Activated T-helper 1 cell treated with anti-CD3 and anti-CD28 coated beads, Interleukin-12 subunit alpha, Interleukin-12 subunit beta, Interleukin-2, Interleukin-4 antibody, amounts not matched to agents 30 ng/mL and 10 ng/mL and 1 ng/mL, durations not matched to agents 14 hours and 24 hours and 36 hours (primary cell): ENCODE measurements at regions not wholly inside any gene's neighbourhood (a gene's known extent, or its start where the extent isn't known, plus 50 kb on each side); places are given as distances from the start of the nearest gene placed in this dataset.

Experiments
- DNase-seq: peaks from one replicate; pipeline ENCODE4 v3.0.0; 2021; ENCODE audit warnings: low spot score
- H3K27ac Mint-ChIP-seq: one replicate; pipeline ENCODE4 v1.8.0; 2021; ENCODE audit warnings: mild to moderate bottlenecking, mixed read lengths
- H3K27me3 Mint-ChIP-seq: one replicate; pipeline ENCODE4 v1.8.0; 2022; ENCODE audit warnings: mild to moderate bottlenecking, moderate library complexity, mixed read lengths; ENCODE audit not compliant: insufficient read depth
- H3K36me3 Mint-ChIP-seq: one replicate; pipeline ENCODE4 v1.8.0; 2021; ENCODE audit warnings: low read depth, mixed read lengths
- H3K4me1 Mint-ChIP-seq: one replicate; pipeline ENCODE4 v1.8.0; 2021; ENCODE audit warnings: low read depth, mixed read lengths
- H3K4me3 Mint-ChIP-seq: one replicate; pipeline ENCODE4 v1.8.0; 2021; ENCODE audit warnings: mild to moderate bottlenecking, moderate library complexity, mixed read lengths
- H3K9me3 Mint-ChIP-seq: one replicate; pipeline ENCODE4 v1.8.0; 2021; ENCODE audit warnings: mixed read lengths
- intact Hi-C: fragments of 100-400 bp; cut with micrococcal nuclease; formaldehyde crosslinking; loops from one replicate; pipeline ENCODE4 v1.15.1; 2024

GRCh38 chr22:22761606-22761962 is 117.2 kb downstream of the GGTLC2 start:
- H3K9me3 Mint-ChIP-seq = no peaks in the 10 kb centered on the region
- no peak overlapping the region for H3K4me3 Mint-ChIP-seq
- intact Hi-C loops = no loop called here
- no peaks in the 10 kb centered on the region for H3K4me1 Mint-ChIP-seq
- no peaks in the 10 kb centered on the region for H3K36me3 Mint-ChIP-seq
- H3K27ac Mint-ChIP-seq = no peak overlapping the region
- H3K27me3 Mint-ChIP-seq = peaks cover 3% of the 10 kb centered on the region
- DNase-seq = no peak

DNA sequence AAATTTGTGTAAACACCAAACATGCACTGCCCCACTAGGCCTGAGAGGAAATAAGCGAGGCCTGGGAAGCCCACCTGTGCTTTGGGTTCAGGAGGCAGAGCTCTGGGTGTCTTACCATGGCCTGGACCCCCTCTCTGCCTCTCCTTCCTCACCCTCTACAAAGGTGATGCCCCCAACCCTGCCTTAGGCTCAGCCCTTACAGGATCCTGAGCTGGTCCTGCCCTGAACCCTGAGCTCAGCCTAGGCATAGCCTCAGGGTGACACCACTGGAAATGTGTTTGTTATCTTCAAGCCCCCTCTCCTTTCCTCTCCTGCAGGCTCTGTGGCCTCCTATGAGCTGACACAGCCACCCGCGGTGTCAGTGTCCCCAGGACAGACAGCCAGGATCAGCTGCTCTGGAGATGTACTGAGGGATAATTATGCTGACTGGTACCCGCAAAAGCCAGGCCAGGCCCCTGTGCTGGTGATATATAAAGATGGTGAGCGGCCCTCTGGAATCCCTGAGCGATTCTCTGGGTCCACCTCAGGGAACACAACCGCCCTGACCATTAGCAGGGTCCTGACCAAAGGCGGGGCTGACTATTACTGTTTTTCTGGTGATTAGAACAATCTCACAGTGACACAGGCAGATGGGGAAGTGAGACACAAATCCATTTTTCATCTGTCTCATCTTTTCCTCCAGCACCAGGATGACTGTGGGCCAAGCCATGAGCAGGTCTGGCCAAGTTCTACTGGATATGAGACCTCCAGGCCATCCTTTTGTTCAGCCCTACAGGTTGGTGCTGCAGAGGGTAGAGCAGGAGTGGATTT is 117.8 kb downstream of the GGTLC2 start:
- H3K27ac Mint-ChIP-seq = no peak overlapping the region
- DNase-seq = no peak
- no peaks in the 10 kb centered on the region for H3K36me3 Mint-ChIP-seq
- intact Hi-C loops = no loop called here
- H3K9me3 Mint-ChIP-seq = no peaks in the 10 kb centered on the region
- no peaks in the 10 kb centered on the region for H3K4me1 Mint-ChIP-seq
- H3K27me3 Mint-ChIP-seq = peaks cover 3% of the 10 kb centered on the region
- H3K4me3 Mint-ChIP-seq = no peak overlapping the region

- intact Hi-C loops = no loop called here
- no peak for DNase-seq
- H3K36me3 Mint-ChIP-seq = no peaks in the 10 kb centered on the region
Observed at GRCh38 chr22:22763512-22763911, 119.1 kb downstream of the GGTLC2 start.

GRCh38 chr22:22764085-22764484 is 119.7 kb downstream of the GGTLC2 start:
- no peaks in the 10 kb centered on the region for H3K36me3 Mint-ChIP-seq
- DNase-seq = no peak
- no peaks in the 10 kb centered on the region for H3K9me3 Mint-ChIP-seq
- H3K27ac Mint-ChIP-seq = no peak overlapping the region
- no peaks in the 10 kb centered on the region for H3K4me1 Mint-ChIP-seq
- intact Hi-C loops = no loop called here
- H3K4me3 Mint-ChIP-seq = no peak overlapping the region
- peaks cover 9% of the 10 kb centered on the region for H3K27me3 Mint-ChIP-seq

More at GRCh38 chr22:22763512-22763911, 119.1 kb downstream of the GGTLC2 start:
- H3K27me3 Mint-ChIP-seq = peaks cover 8% of the 10 kb centered on the region
- H3K4me3 Mint-ChIP-seq = no peak overlapping the region
- H3K9me3 Mint-ChIP-seq = no peaks in the 10 kb centered on the region
- H3K27ac Mint-ChIP-seq = no peak overlapping the region
- no peaks in the 10 kb centered on the region for H3K4me1 Mint-ChIP-seq

DNA sequence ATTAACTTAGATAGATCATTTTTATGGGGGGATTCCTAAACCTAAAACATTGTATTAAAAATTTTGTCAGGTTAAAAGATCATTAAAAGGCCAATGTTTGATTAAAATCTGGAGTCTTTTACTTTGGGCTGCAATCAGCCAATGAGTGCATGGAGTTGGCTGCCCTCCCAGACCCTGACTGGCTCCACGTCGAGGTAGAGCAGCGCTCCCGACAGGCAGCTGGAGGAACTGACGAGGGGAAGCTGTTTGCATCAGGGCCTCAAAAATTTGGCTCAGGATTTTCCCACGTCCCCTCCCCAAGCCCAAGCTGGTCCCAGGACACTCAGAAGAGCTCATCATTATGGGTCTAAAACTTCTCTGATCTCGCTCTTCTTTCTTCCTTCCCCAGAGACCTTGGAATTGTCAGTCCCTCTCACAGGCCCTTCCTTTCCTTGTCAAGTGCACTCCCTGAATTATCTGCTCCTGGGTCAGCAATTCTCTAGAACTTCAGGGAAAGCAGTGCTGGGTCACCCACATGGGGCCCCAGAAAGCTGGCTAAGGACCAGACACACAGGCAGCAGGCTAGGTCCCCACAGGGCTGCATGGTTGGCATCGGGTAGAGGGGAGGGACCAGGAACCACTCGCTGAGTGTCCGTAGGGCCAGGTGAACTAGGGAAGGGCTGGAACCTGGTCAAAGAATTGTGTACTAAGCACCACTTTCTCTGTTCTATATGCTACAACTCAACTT is 119.6 kb upstream of the IGLL5 start:
- no peak for DNase-seq
- no peaks in the 10 kb centered on the region for H3K36me3 Mint-ChIP-seq
- intact Hi-C loops = loop anchor here (2.0 to 5.0 kb wide), 2 partner anchors 15 to 61 kb away; no protein-coding TSS in a partner anchor
- no peak overlapping the region for H3K4me3 Mint-ChIP-seq
- no peaks in the 10 kb centered on the region for H3K4me1 Mint-ChIP-seq
- H3K27me3 Mint-ChIP-seq = peaks cover 14% of the 10 kb centered on the region
- no peaks in the 10 kb centered on the region for H3K9me3 Mint-ChIP-seq
- H3K27ac Mint-ChIP-seq = no peak overlapping the region

DNA sequence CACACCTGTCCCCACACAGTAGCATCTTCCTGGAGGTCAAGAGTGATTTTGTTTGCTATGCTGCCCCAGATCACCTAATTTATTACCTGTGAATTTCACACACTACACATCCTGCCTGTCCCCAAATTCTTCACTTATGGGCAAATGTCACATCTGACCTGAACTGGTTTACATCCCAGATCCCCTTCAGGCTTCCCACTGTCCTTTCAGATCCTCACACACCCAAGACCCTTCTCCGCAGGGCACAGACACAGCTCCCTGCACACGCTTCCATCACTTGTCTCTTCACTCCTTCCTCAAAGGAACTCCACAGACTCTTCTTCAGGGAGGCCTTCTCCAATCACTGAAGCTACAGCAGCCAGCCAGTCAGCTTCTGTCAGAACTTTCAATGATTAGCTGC is 118.7 kb upstream of the IGLL5 start:
- no peaks in the 10 kb centered on the region for H3K9me3 Mint-ChIP-seq
- no peak for DNase-seq
- no peaks in the 10 kb centered on the region for H3K4me1 Mint-ChIP-seq
- intact Hi-C loops = loop anchor here (2.0 to 5.0 kb wide), 2 partner anchors 16 to 62 kb away; no protein-coding TSS in a partner anchor
- H3K36me3 Mint-ChIP-seq = no peaks in the 10 kb centered on the region
- no peak overlapping the region for H3K4me3 Mint-ChIP-seq
- no peak overlapping the region for H3K27ac Mint-ChIP-seq
- peaks cover 14% of the 10 kb centered on the region for H3K27me3 Mint-ChIP-seq

- Mint-ChIP-seq H3K4me1 (no peaks in the 10 kb centered on the region), H3K9me3 (no peaks in the 10 kb centered on the region), H3K4me3 (no peak overlapping the region), H3K36me3 (no peaks in the 10 kb centered on the region), H3K27me3 (peaks cover 14% of the 10 kb centered on the region), H3K27ac (no peak overlapping the region)
- intact Hi-C loops = loop anchor here (2.0 to 5.0 kb wide), 2 partner anchors 17 to 62 kb away; no protein-coding TSS in a partner anchor
- no peak for DNase-seq
Observed at GRCh38 chr22:22769434-22770279, 118.0 kb upstream of the IGLL5 start.

DNA sequence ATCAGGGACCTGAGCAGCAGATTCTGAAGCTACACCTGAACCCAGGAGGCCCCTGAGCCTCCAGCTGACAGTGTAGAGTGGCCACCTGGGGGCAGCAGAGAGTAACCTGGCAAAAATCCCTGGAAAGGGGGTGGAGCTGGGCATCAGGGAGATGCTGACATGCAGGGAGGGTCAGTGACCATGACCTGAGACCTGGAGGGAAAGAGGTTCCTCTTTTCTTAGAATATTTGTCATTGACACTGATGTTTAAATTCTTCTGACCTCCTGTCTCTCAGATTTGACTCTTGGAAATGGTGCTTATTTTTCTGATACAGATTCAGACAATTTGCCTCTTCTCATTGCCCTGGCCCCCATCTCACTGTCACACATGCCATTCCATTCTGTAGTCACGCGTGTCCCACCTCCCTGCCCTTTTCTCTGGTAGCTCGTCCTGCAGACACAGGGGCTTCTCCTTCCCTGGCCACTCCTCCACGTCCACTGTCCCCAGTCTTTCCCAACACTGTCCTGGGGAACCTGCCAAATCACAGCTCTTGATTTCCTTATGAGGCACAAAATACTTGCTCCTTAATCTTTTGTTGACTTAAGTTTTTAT is 117.2 kb upstream of the IGLL5 start:
- Mint-ChIP-seq H3K27me3 (peaks cover 14% of the 10 kb centered on the region), H3K4me1 (no peaks in the 10 kb centered on the region), H3K27ac (no peak overlapping the region), H3K9me3 (no peaks in the 10 kb centered on the region), H3K36me3 (no peaks in the 10 kb centered on the region), H3K4me3 (no peak overlapping the region)
- intact Hi-C loops = no loop called here
- peak; percentile 15 for DNase-seq

GRCh38 chr22:22770881-22771280 is 116.7 kb upstream of the IGLL5 start:
- no peak for DNase-seq

GRCh38 chr22:22771696-22772377 is 115.8 kb upstream of the IGLL5 start:
- Mint-ChIP-seq H3K27ac (no peak overlapping the region), H3K36me3 (no peaks in the 10 kb centered on the region), H3K4me3 (no peak overlapping the region), H3K27me3 (peaks cover 13% of the 10 kb centered on the region), H3K9me3 (no peaks in the 10 kb centered on the region), H3K4me1 (no peaks in the 10 kb centered on the region)
- DNase-seq = no peak
- intact Hi-C loops = no loop called here

More at GRCh38 chr22:22770881-22771280, 116.7 kb upstream of the IGLL5 start:
- intact Hi-C loops = no loop called here
- no peaks in the 10 kb centered on the region for H3K4me1 Mint-ChIP-seq
- H3K4me3 Mint-ChIP-seq = no peak overlapping the region
- H3K27ac Mint-ChIP-seq = no peak overlapping the region
- H3K36me3 Mint-ChIP-seq = no peaks in the 10 kb centered on the region
- peaks cover 16% of the 10 kb centered on the region for H3K27me3 Mint-ChIP-seq
- H3K9me3 Mint-ChIP-seq = no peaks in the 10 kb centered on the region

- Mint-ChIP-seq H3K27ac (no peak overlapping the region), H3K9me3 (no peaks in the 10 kb centered on the region), H3K4me3 (no peak overlapping the region), H3K4me1 (no peaks in the 10 kb centered on the region), H3K36me3 (no peaks in the 10 kb centered on the region), H3K27me3 (peaks cover 13% of the 10 kb centered on the region)
- no peak for DNase-seq
- intact Hi-C loops = no loop called here
Observed at GRCh38 chr22:22772396-22772795, 115.2 kb upstream of the IGLL5 start.

- no peak for DNase-seq
- Mint-ChIP-seq H3K36me3 (no peaks in the 10 kb centered on the region), H3K27ac (no peak overlapping the region), H3K9me3 (no peaks in the 10 kb centered on the region), H3K4me1 (no peaks in the 10 kb centered on the region), H3K4me3 (no peak overlapping the region), H3K27me3 (peaks cover 13% of the 10 kb centered on the region)
- intact Hi-C loops = no loop called here
Observed at GRCh38 chr22:22772883-22773282, 114.7 kb upstream of the IGLL5 start.
